ENCODE measurements at regions not wholly inside any gene's neighbourhood (a gene's known extent, or its start where the extent isn't known, plus 50 kb on each side); places are given as distances from the start of the nearest gene placed in this dataset.

- no peak overlapping the region; the same call in 1 of the 2 replicates for H3K18ac ChIP-seq (ENCODE audit: low read depth, low read length)
- no peak overlapping the region for H3K23ac ChIP-seq (ENCODE audit: low read depth, low read length)
- H3K27ac ChIP-seq (ENCODE audit: insufficient read depth, low read length) = no peak overlapping the region
- no peak overlapping the region for H3K4me2 ChIP-seq (ENCODE audit: low read depth, low read length)
- CTCF ChIA-PET = no interaction called here
- no TSS peak for BruUV-seq (replicated peaks)
- DNase-seq = peak; percentile 52
- no peak overlapping the region for H4K8ac ChIP-seq (ENCODE audit: low read depth in 2 of 2, low read length in 2 of 2)
- no peak overlapping the region for H2AK5ac ChIP-seq (ENCODE audit: low read depth, low read length)
- H2BK120ac ChIP-seq (ENCODE audit: low read depth, low read length) = no peak overlapping the region
- no peak overlapping the region for H4K91ac ChIP-seq (ENCODE audit: insufficient read depth, low read depth, low read length)
- H3K36me3 ChIP-seq (ENCODE audit: control insufficient read depth, insufficient read depth, low read length) = no peaks in the 10 kb centered on the region
- no peak overlapping the region for H4K5ac ChIP-seq (ENCODE audit: low read depth, low read length)
- in situ Hi-C loops (cut with MboI; ENCODE audit: low sequenced_read_pairs) (no loop called here), dilution Hi-C loops (cut with HindIII; ENCODE audit: low sequenced_read_pairs, unreplicated experiment) (no loop called here), intact Hi-C loops (cut with micrococcal nuclease) (no loop called here)
- ATAC-seq (ENCODE audit: low read depth) = no peak
- H3K4me1 ChIP-seq (ENCODE audit: control insufficient read depth, insufficient read depth, low read length) = no peaks in the 10 kb centered on the region
- no peaks in the 10 kb centered on the region for H3K9me3 ChIP-seq (ENCODE audit: control insufficient read depth, insufficient read depth, low read length)
- no peak overlapping the region for H2AK9ac ChIP-seq (replicated peaks; ENCODE audit: low read depth, low read length, poor library complexity)
- H3K56ac ChIP-seq (ENCODE audit: extremely low read depth, insufficient read depth, low read length) = no peak overlapping the region
- no peak overlapping the region for H3K9ac ChIP-seq (ENCODE audit: low read depth, low read length)
- H3K9me1 ChIP-seq (ENCODE audit: insufficient read depth, low read length) = no peaks in the 10 kb centered on the region
- TF ChIP-seq MXI1 (IDR thresholded peaks at IDR 0.05; ENCODE audit: borderline replicate concordance, low read depth, low read length) = no peak
- peak; percentile 76 for TF ChIP-seq CEBPB (IDR thresholded peaks at IDR 0.05; ENCODE audit: low read depth, low read length)
- no peaks in the 10 kb centered on the region for H3K27me3 ChIP-seq (ENCODE audit: control insufficient read depth, insufficient read depth, low read length)
- WGBS, 2 experiments (ENCODE audit: extremely low coverage in 2 of 2, insufficient read length in 1 of 2) = no CpG with 5 or more reads among the region's 1 CpG
- POLR2A ChIA-PET (ENCODE audit: unreplicated experiment) = no interaction called here
- no peak overlapping the region for H2BK15ac ChIP-seq (ENCODE audit: low read depth, low read length)
- H2BK20ac ChIP-seq (ENCODE audit: low read depth, low read length) = no peak overlapping the region
- no peak overlapping the region for H2BK5ac ChIP-seq (ENCODE audit: low read depth, low read length, poor library complexity, severe bottlenecking)
- no peak overlapping the region for H3K4me3 ChIP-seq (ENCODE audit: insufficient read depth, low read depth, low read length)
- no peak overlapping the region; the same call in 1 of the 2 replicates for H3K4ac ChIP-seq (ENCODE audit: low read depth, low read length)
- H3K79me1 ChIP-seq (ENCODE audit: low read depth in 1 of 2, low read length in 2 of 2) = no peaks in the 10 kb centered on the region
- no peak overlapping the region; the same call in 1 of the 2 replicates for H3K14ac ChIP-seq (replicated peaks; ENCODE audit: low read depth, low read length)
- no peaks in the 10 kb centered on the region for H4K20me1 ChIP-seq (ENCODE audit: insufficient read depth, low read length)
- no peak overlapping the region for H2AFZ ChIP-seq (replicated peaks; ENCODE audit: low read length, poor library complexity)
Observed at GRCh38 chr6:133804265-133804664, 84.6 kb upstream of the TCF21 start.

All from IMR-90 (cell line).